ENCODE measurements at regions not wholly inside any gene's neighbourhood (a gene's known extent, or its start where the extent isn't known, plus 50 kb on each side); places are given as distances from the start of the nearest gene placed in this dataset.
"Not testable (repeated sequence)": the region's sequence is repeated elsewhere in the genome, so short reads cannot be mapped to it uniquely, and the experiment has no call there.

DNA sequence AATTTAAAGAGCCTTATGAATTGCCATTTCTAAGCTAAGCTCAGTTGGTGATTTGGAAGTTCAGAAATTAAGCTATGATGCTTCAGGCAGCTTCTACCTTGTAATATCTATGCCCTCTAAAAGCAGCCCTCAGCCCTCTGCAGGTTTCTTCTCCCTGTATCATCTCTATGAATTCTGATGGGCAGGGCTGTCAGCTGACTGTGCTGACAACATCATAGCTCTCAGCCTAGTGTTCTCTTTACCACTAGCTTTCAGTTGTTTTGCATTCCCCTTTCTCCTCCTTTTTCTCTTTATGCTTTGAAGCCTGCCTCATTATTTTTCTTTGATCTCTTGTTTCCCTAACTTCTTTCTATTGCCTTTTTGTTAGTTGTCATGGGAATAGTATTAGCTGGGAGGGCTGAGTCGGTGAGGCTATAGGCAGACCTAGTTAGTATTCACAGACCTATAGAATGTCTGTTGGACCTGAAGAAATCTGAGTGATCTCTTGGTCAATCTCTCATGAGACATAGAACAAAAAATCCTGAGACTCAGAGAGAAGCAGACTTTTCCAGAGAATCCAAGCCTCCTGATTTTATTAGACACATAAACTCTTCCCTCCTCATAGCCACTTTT, 535.4 kb downstream of the RAB38 start:
- no peak overlapping the region for H3K27ac ChIP-seq
- H3K9me3 ChIP-seq (replicated peaks), result no peaks in the 10 kb centered on the region
- H3K4me1 ChIP-seq, result no peaks in the 10 kb centered on the region
- no peaks in the 10 kb centered on the region for H3K27me3 ChIP-seq
- H3K4me3 ChIP-seq, result no peak overlapping the region
- DNase-seq, result no peak
- no peaks in the 10 kb centered on the region for H3K36me3 ChIP-seq

DNA sequence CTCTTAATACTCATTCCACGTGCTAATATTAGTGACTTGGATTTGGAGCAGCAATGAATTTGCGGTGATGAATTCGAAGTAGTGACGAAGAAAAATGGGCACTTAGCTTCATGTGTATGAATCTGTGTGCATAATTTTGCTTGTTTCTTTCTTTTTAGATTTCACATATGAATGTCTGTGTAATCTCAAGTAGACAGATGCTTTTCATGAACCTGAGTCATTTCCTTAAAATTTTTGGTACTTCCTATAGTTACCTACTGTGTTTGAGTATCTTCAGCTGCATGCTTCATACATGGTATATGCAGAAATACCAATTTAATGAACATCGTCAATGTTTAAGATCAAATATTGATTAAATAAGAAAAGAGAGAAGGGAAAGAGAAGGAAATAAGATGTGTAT, 540.2 kb downstream of the RAB38 start:
- DNase-seq, result no peak
- no peaks in the 10 kb centered on the region for H3K4me1 ChIP-seq
- H3K36me3 ChIP-seq, result no peaks in the 10 kb centered on the region
- no peak overlapping the region for H3K4me3 ChIP-seq
- peaks cover 9% of the 10 kb centered on the region for H3K27me3 ChIP-seq
- no peaks in the 10 kb centered on the region for H3K9me3 ChIP-seq (replicated peaks)
- H3K27ac ChIP-seq, result no peak overlapping the region

DNA sequence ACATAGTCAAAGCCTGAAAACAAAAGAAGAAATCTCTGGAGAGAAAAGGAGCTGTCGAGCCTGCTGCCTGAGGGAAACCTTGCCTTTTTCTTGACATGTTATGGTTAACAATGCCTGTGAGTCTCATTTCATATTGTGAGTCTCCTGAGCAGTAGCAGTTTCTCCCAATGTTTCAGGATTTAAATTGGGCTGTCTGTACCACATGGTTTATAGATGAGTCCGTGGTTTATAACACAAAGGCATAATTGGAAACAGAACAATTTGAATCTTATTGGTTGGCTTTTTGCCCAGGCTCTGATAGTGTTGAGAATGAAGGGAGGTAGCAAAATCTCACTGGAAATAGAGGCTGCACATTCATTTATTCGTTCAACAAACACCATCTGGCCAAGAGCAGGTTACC, 540.9 kb downstream of the RAB38 start:
- Histone ChIP-seq H3K4me3 (no peak overlapping the region), H3K4me1 (no peaks in the 10 kb centered on the region), H3K36me3 (no peaks in the 10 kb centered on the region), H3K27me3 (peaks cover 9% of the 10 kb centered on the region), H3K27ac (no peak overlapping the region), H3K9me3 (replicated peaks) (no peaks in the 10 kb centered on the region)
- DNase-seq, result no peak

DNA sequence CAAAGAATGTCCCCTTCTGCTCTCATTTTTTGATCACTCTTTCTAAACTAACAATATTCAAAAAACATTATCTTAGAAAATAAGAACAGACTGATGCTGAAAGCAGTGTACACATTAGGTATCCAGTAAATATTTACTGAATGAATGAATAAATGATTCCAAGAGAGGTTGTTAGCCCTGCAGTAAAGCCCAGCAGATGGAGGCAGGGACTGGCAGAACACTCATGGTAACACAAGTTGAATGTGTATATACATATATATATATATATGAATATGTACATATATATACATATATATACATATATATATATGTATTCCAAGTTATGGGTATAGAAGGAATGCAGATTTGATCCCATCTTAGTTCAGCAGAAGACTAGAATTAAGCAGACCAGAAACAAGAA, 546.3 kb downstream of the RAB38 start:
- Histone ChIP-seq H3K27me3 (peaks cover 9% of the 10 kb centered on the region), H3K9me3 (replicated peaks) (no peaks in the 10 kb centered on the region), H3K36me3 (no peaks in the 10 kb centered on the region), H3K4me1 (no peaks in the 10 kb centered on the region), H3K27ac (no peak overlapping the region), H3K4me3 (no peak overlapping the region)
- no peak for DNase-seq

DNA sequence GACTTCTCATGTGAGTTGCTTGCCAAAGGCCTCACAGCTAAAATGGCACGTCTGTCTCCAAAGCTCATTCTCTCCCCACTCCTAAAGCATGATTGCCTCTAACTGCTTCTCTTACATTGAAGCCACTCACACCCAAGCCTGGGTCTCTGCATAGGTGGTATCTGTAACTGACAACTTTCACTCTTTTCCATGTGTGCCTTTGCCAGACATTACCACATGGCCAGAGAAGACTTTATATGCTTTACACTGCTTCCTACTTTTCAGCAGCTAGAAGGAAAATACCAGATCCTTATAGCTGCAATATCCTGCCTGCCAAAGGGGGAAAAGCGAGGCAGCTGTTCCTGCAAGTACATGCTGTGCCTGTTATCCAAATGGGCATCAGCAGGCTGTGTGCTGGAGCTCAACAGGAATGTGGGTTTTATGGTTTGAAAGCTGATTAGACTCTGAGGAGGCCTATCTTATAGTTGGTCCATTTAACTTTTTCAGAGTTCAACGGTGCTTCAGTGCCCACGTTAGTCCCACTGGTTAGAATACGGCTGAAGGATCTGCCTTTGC, 547.1 kb downstream of the RAB38 start:
- H3K27ac ChIP-seq, result no peak overlapping the region
- DNase-seq, result no peak
- peaks cover 9% of the 10 kb centered on the region for H3K27me3 ChIP-seq
- H3K4me3 ChIP-seq, result no peak overlapping the region
- H3K4me1 ChIP-seq, result no peaks in the 10 kb centered on the region
- H3K9me3 ChIP-seq (replicated peaks), result no peaks in the 10 kb centered on the region
- H3K36me3 ChIP-seq, result no peaks in the 10 kb centered on the region

- not testable (repeated sequence) for H3K9me3 ChIP-seq (replicated peaks); H3K27ac ChIP-seq; H3K36me3 ChIP-seq; H3K27me3 ChIP-seq; DNase-seq; H3K4me1 ChIP-seq
- peak overlapping the region; percentile 26 for H3K4me3 ChIP-seq
Measured at GRCh38 chr11:87623531-87624365, 551.5 kb downstream of the RAB38 start.

- Histone ChIP-seq H3K27me3 (peaks cover 14% of the 10 kb centered on the region; the same call in 1 of the 2 replicates), H3K9me3 (replicated peaks) (no peaks in the 10 kb centered on the region), H3K4me1 (no peaks in the 10 kb centered on the region), H3K36me3 (no peaks in the 10 kb centered on the region), H3K4me3 (no peak overlapping the region), H3K27ac (no peak overlapping the region)
- no peak for DNase-seq
Measured at GRCh38 chr11:87616511-87616910, 558.7 kb downstream of the RAB38 start.

DNA sequence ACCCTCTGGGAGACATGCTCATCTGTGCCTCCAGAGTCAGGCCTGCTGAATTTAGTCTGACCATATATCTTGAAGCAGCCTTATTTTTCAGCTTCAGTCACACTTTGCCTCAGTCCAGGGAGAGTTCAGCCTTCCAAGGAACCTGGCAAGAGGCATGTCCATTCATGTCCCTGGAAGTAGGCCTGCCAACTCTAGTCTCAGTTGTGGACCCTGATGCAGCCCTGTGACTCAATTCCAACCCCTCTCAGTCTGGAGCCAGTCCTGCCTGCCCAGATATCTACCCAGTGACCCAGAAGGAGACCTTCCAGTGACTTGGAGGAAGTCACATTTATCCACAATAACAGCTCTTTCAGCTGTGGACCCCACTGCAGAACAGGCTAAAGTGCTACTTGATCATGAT, 566.6 kb downstream of the TMEM135 start:
- no peak for DNase-seq
- Histone ChIP-seq H3K4me1 (no peaks in the 10 kb centered on the region), H3K9me3 (replicated peaks) (no peaks in the 10 kb centered on the region), H3K36me3 (no peaks in the 10 kb centered on the region), H3K4me3 (no peak overlapping the region), H3K27ac (no peak overlapping the region), H3K27me3 (no peaks in the 10 kb centered on the region)

GRCh38 chr11:87603887-87604286, 566.2 kb downstream of the TMEM135 start:
- Histone ChIP-seq H3K4me3 (no peak overlapping the region), H3K9me3 (replicated peaks) (no peaks in the 10 kb centered on the region), H3K4me1 (no peaks in the 10 kb centered on the region), H3K36me3 (no peaks in the 10 kb centered on the region), H3K27ac (no peak overlapping the region), H3K27me3 (no peaks in the 10 kb centered on the region)
- DNase-seq, result no peak

DNA sequence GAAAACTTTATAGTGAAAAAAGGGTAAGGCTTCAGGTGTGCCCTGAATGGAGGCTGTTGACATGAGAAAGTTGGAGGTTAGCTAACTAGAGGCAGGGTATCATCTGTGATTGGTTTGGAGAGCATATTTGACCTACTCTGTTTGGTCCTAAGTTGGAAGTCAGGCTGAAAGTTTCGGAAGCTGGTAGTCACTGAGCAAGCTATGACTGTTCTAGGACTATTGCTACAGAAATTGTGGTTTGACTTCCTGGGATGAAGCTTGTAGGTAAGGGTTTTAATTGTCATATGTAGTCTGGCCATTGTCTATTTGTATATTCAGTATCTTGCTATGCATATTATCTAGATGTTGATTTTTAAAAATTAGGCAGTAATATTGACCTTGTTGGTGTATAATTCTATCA, 565.0 kb downstream of the TMEM135 start:
- DNase-seq, result no peak
- no peaks in the 10 kb centered on the region for H3K36me3 ChIP-seq
- no peak overlapping the region for H3K4me3 ChIP-seq
- H3K27me3 ChIP-seq, result no peaks in the 10 kb centered on the region
- H3K27ac ChIP-seq, result no peak overlapping the region
- H3K9me3 ChIP-seq (replicated peaks), result no peaks in the 10 kb centered on the region
- no peaks in the 10 kb centered on the region for H3K4me1 ChIP-seq

DNA sequence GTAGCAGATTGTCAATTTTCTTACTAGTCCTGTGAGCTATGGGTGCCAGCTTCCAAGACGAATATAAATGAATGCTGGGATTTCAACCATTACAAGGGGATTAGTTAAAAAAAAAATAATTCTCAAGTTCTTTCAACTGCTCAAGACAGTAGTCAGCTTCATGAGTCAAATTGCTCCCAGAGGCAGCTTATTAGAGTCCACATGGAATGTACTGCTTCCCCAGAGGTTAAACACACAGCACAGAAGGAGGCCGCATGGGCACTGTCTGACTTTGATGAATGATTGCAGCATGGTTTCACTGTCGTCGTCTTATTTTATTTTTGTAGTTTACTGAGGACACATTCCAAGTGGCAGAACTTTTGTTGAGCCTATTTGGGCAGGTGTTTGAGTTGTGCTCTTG, 563.2 kb downstream of the TMEM135 start:
- no peaks in the 10 kb centered on the region for H3K9me3 ChIP-seq (replicated peaks)
- H3K27me3 ChIP-seq, result no peaks in the 10 kb centered on the region
- no peak overlapping the region for H3K4me3 ChIP-seq
- H3K27ac ChIP-seq, result no peak overlapping the region
- H3K4me1 ChIP-seq, result no peaks in the 10 kb centered on the region
- no peak for DNase-seq
- no peaks in the 10 kb centered on the region for H3K36me3 ChIP-seq

- H3K4me3 ChIP-seq, result no peak overlapping the region
- no peaks in the 10 kb centered on the region for H3K27me3 ChIP-seq
- H3K9me3 ChIP-seq (replicated peaks), result no peaks in the 10 kb centered on the region
- no peaks in the 10 kb centered on the region for H3K36me3 ChIP-seq
- H3K4me1 ChIP-seq, result no peaks in the 10 kb centered on the region
- DNase-seq, result no peak
- H3K27ac ChIP-seq, result no peak overlapping the region
Measured at GRCh38 chr11:87597725-87598124, 560.0 kb downstream of the TMEM135 start.

GRCh38 chr11:87596176-87596575, 558.4 kb downstream of the TMEM135 start:
- DNase-seq, result no peak
- Histone ChIP-seq H3K4me3 (no peak overlapping the region), H3K4me1 (no peaks in the 10 kb centered on the region), H3K27me3 (no peaks in the 10 kb centered on the region), H3K36me3 (no peaks in the 10 kb centered on the region), H3K27ac (no peak overlapping the region), H3K9me3 (replicated peaks) (peaks cover 3% of the 10 kb centered on the region)

DNA sequence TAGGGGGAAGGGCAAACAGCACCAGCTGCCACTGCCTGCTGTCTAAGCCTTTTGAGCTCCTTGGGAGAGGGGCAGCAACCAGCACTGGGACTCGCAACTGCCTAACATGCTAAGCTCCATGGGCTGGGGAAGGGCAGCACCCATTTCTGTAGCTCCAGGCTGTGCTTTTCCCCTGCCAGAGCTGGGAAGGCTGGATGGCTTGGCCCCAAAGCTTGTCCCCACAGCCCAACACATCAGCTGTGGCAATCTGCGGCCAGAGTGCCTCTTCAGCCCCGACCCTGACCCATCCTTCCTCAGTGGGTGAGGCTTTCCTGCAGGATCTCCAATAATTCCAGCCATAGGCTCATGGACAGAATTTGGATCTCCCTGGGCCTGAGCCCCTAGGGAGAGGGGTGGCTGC, 551.3 kb downstream of the TMEM135 start:
- Histone ChIP-seq H3K4me3 (no peak overlapping the region), H3K9me3 (replicated peaks) (peaks cover 3% of the 10 kb centered on the region), H3K27ac (no peak overlapping the region), H3K36me3 (no peaks in the 10 kb centered on the region), H3K4me1 (no peaks in the 10 kb centered on the region), H3K27me3 (no peaks in the 10 kb centered on the region)
- DNase-seq, result no peak

DNA sequence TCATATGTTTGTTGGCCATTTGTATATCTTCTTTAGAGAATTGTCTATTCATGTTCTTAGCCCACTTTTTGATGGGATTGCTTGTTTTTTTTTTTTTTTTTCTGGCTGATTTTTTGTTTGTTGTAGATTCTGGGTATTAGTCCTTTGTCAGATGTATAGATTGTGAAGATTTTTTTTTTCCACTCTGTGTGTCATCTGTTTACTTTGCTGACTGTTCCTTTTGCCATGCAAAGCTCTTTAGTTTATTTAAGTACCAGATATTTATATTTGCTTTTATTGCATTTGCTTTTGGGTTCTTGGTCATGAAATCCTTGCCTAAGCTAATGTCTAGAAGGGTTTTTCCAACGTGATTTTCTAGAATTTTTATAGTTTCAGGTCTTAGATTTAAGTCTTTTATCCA, 547.9 kb downstream of the TMEM135 start:
- H3K9me3 ChIP-seq (replicated peaks); H3K4me3 ChIP-seq; H3K4me1 ChIP-seq; H3K36me3 ChIP-seq; H3K27ac ChIP-seq; H3K27me3 ChIP-seq; DNase-seq: not testable (repeated sequence)

GRCh38 chr11:87583931-87584330, 546.2 kb downstream of the TMEM135 start:
- no peaks in the 10 kb centered on the region for H3K9me3 ChIP-seq (replicated peaks)

More at GRCh38 chr11:87583931-87584330, 546.2 kb downstream of the TMEM135 start:
- H3K36me3 ChIP-seq, result no peaks in the 10 kb centered on the region
- no peaks in the 10 kb centered on the region for H3K27me3 ChIP-seq
- H3K4me1 ChIP-seq, result no peaks in the 10 kb centered on the region
- DNase-seq, result no peak
- H3K27ac ChIP-seq, result no peak overlapping the region
- no peak overlapping the region for H3K4me3 ChIP-seq

Data from SJCRH30 (cell line).